Epithelial cell of proximal tubule (primary cell): ENCODE measurements at regions not wholly inside any gene's neighbourhood (a gene's known extent, or its start where the extent isn't known, plus 50 kb on each side); places are given as distances from the start of the nearest gene placed in this dataset.
"Not testable (repeated sequence)": the region's sequence is repeated elsewhere in the genome, so short reads cannot be mapped to it uniquely, and the experiment has no call there.

Experiments used
- DNase-seq: peaks from one replicate; pipeline ENCODE4 v3.0.0-alpha.2; 2011; ENCODE audit warnings: low read depth
- H3K4me3 ChIP-seq: 2 replicates; pipeline ENCODE4 v1.5.1; 2011; ENCODE audit warnings: low read depth, mild to moderate bottlenecking, low read length
- TF ChIP-seq, protein P1 (sequence below): conservative IDR thresholded peaks from 2 replicates; pipeline ENCODE4 v1.5.1; 2012; ENCODE audit warnings: low read depth, mild to moderate bottlenecking, low read length

DNA sequence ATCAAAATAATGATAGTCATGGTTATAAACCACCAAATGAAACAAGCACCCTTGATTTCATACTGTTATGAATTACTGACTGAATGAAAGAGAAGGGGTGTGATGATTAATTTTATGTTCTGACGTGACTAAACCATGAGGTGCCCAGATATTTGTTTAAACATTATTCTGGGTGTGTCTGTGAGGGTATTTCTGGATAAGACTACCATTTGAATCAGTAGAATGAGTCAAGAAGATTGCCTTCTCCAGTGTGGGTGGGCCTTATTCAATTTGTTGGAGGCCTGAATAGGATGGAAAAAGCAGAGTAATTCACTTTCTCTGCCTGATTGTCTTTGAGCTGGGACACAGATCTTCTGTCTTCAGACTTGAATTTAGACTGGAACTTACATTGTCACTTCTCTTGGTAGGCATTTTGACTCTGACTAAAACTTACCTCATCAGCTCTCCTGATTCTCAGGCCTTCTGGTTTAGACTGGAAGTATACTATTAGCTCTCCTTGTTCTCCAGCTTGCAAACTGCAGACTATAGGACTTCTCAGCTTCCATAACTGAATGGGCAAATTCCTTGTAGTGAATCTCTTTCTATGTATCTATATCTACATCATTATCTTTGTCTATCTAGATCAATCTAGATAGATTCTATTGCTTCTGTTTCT lies 321.9 kb upstream of the TARS1 start:
- TF ChIP-seq, protein P1, sequence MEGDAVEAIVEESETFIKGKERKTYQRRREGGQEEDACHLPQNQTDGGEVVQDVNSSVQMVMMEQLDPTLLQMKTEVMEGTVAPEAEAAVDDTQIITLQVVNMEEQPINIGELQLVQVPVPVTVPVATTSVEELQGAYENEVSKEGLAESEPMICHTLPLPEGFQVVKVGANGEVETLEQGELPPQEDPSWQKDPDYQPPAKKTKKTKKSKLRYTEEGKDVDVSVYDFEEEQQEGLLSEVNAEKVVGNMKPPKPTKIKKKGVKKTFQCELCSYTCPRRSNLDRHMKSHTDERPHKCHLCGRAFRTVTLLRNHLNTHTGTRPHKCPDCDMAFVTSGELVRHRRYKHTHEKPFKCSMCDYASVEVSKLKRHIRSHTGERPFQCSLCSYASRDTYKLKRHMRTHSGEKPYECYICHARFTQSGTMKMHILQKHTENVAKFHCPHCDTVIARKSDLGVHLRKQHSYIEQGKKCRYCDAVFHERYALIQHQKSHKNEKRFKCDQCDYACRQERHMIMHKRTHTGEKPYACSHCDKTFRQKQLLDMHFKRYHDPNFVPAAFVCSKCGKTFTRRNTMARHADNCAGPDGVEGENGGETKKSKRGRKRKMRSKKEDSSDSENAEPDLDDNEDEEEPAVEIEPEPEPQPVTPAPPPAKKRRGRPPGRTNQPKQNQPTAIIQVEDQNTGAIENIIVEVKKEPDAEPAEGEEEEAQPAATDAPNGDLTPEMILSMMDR, result no peak
- H3K4me3 ChIP-seq, result no peak overlapping the region
- no peak for DNase-seq

DNA sequence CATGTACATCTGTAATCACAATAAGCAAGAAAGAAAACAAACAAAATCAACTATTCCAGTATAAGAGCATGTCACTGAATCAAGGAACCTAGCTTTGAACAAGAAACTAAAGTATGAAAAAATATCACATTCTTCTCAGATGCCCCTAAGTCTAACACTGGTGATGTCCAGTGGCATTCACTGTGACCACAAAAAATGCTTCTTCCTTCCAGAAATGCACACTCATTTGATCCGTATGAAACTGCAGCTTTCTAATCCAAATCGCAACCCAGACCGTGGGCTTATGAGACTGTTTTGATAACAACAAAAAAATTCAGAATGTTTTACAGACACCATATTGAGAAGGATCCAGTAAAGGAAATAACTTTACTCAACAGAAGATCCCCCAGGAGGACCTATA lies 320.1 kb upstream of the TARS1 start:
- TF ChIP-seq, protein P1, result no peak

DNA sequence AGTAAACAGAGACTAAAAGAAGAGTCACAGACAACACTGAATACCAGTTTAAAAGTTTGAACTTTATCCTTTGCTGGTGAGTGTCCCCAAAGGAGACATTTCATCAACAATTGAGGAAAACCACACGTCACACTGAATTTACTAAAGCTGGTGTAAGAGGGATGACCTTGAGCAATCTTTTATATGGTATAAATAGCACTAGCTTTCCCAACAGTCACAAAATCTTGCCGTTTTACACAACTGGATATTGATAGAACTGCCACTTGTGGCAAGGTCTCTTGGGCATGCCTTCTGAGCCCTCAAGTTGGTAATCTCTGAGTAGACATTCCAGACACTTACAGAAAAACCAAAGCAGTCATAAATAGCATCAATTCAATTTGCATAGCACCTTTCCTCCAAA lies 311.5 kb upstream of the TARS1 start:
- H3K4me3 ChIP-seq, result no peak overlapping the region
- DNase-seq, result no peak
- TF ChIP-seq, protein P1, result no peak

More for the DNA sequence above, 320.1 kb upstream of the TARS1 start:
- no peak for DNase-seq
- H3K4me3 ChIP-seq, result no peak overlapping the region

DNA sequence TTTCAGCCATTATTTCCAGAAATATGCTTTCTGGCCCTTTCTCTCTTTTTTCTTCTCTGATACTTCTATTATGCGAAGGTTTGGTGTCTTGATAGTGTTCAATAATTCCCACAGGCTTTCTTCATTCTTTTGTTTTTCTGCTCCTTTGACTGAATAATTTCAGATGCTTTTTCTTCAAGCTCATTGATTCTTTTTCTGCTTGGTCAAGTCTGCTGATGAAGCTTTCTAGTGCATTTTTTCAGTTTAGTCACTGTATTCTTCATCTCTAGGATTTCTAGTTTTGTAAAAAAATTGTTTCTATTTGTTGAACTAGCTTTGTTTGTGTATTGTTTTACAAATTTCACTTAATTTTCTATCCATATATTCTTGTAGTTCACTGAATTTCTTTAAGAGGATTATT lies 304.0 kb upstream of the TARS1 start:
- DNase-seq, result no peak
- TF ChIP-seq, protein P1, result no peak
- H3K4me3 ChIP-seq, result no peak overlapping the region

DNA sequence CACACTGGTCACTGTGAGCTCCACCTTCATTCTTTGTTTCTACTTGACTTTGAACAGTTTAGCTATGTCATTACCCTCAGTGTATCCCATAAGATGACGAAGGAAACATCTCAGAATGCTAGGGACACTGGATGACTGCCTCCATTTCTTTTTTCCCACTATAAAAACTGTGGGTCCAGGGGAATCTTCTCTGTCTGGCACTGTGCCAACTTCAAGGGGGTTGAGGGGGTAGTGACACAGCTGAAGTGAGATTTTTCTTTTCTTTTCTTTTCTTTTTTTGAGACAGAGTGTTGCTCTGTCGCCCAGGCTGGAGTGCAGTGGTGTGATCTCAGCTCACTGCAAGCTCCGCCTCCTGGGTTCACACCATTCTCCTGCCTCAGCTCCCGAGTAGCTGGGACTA lies 302.6 kb upstream of the TARS1 start:
- not testable (repeated sequence) for H3K4me3 ChIP-seq, DNase-seq

DNA sequence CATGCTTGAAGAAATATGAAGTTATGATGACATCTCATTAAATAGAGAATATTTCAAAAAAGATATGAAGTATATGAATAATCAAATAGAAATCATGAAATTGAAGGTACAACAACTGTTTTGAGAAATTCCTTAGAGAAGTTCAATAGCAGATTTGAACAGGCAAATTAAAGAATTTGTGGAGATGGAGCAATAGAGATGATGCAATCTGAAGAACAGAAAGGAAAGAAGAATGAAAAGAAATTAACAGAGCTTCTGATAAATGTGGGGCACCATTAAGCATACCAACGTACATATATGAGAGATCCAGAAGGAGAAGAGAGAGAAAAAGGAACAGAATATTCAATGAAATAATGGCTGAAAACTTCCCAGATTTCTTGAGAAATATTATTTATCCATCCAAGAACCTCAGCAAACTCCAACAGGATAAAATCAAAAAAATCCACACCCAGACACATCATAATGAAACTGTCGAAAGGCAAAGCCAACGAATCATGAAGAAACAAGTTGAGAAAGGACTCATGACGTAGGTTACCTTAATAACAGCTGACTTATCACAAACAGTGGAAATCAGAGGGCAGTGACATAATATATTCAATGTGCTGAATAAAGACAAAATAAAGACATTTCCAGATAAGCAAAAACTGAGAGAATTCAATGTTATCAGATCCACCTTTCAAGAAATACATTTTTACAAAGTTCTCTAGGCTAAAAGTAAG lies 297.2 kb upstream of the TARS1 start:
- DNase-seq, result no peak
- TF ChIP-seq, protein P1, result no peak
- no peak overlapping the region for H3K4me3 ChIP-seq

DNA sequence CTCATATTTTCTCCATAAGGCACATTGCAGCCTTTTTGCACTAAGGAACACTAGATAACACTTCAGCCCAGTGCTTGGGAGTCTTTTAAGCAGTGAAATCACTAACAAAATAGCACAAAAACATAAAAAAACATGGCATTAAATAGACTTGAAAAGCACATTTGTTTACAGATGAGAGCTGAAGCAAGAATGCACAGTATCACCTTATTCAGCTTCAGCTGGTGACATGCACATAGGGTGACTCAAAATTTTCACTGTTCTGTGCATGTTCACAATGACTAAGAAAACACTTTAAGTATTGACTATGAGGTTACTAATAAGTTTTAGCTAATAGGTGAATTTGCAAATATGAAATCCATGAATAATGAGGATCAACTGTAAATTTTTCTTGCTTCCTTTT lies 293.9 kb upstream of the TARS1 start:
- H3K4me3 ChIP-seq, result no peak overlapping the region
- no peak for DNase-seq
- TF ChIP-seq, protein P1, result no peak
